Peyer's patch (tissue), 4 donors: ENCODE measurements at regions not wholly inside any gene's neighbourhood (a gene's known extent, or its start where the extent isn't known, plus 50 kb on each side); places are given as distances from the start of the nearest gene placed in this dataset.

Source experiments
- CTCF ChIP-seq, 6 experiments: fragments of 450-650 bp in 4 of 6; fragments of 200-600 bp in 2 of 6; sonication (generic) in 1 of 6; IDR thresholded peaks; one replicate each; pipeline ENCODE4 v1.5.1; 2017 to 2019; ENCODE audit warnings: antibody characterized with exemption in 6 of 6, mild to moderate bottlenecking in 3 of 6, moderate library complexity in 1 of 6
- POLR2A ChIP-seq, 2 donors: fragments of 450-650 bp; IDR thresholded peaks; one replicate each; pipeline ENCODE4 v1.5.1; 2017; ENCODE audit warnings: antibody characterized with exemption in 2 of 2, mild to moderate bottlenecking in 2 of 2, moderate library complexity in 2 of 2

GRCh38 chr1:72896256-72896655, 613.9 kb upstream of the NEGR1 start:
- TF ChIP-seq POLR2A (IDR thresholded peaks at IDR 0.05) (no peak), CTCF (IDR thresholded peaks at IDR 0.05) (no peak)
